Hepatocyte (in vitro differentiated cells): ENCODE measurements at regions not wholly inside any gene's neighbourhood (a gene's known extent, or its start where the extent isn't known, plus 50 kb on each side); places are given as distances from the start of the nearest gene placed in this dataset.

Experiments
- DNase-seq: peaks from one replicate; pipeline ENCODE4 v3.0.0-alpha.2; 2016; ENCODE audit warnings: low spot score
- H2AFZ ChIP-seq: fragments of 200-600 bp; sonication (generic); 2 replicates; pipeline ENCODE4 v1.6.0; 2016; ENCODE audit warnings: antibody characterized with exemption, mild to moderate bottlenecking
- H3K27ac ChIP-seq: fragments of 200-600 bp; sonication (generic); 2 replicates; pipeline ENCODE4 v1.5.1; 2016; ENCODE audit warnings: mild to moderate bottlenecking
- H3K27me3 ChIP-seq: fragments of 200-600 bp; sonication (generic); 2 replicates; pipeline ENCODE4 v1.6.1; 2016
- H3K36me3 ChIP-seq: fragments of 200-600 bp; sonication (generic); replicated peaks from 2 replicates; pipeline ENCODE4 v1.5.1; 2016; ENCODE audit warnings: low read depth; ENCODE audit not compliant: insufficient read depth
- H3K4me1 ChIP-seq: fragments of 200-600 bp; sonication (generic); 2 replicates; pipeline ENCODE4 v1.5.1; 2016; ENCODE audit warnings: mild to moderate bottlenecking, moderate library complexity; ENCODE audit not compliant: insufficient read depth
- H3K4me2 ChIP-seq: fragments of 200-600 bp; sonication (generic); 2 replicates; pipeline ENCODE4 v1.6.0; 2016
- H3K4me3 ChIP-seq: fragments of 200-600 bp; sonication (generic); 2 replicates; pipeline ENCODE4 v1.5.1; 2016; ENCODE audit warnings: mild to moderate bottlenecking
- H3K79me2 ChIP-seq: fragments of 200-600 bp; sonication (generic); 2 replicates; pipeline ENCODE4 v1.6.0; 2017; ENCODE audit warnings: mild to moderate bottlenecking
- H3K9me2 ChIP-seq: fragments of 200-600 bp; sonication (generic); replicated peaks from 2 replicates; pipeline ENCODE4 v1.6.0; 2017; ENCODE audit warnings: mild to moderate bottlenecking; ENCODE audit not compliant: insufficient read depth
- H3K9me3 ChIP-seq: fragments of 200-600 bp; sonication (generic); 2 replicates; pipeline ENCODE4 v1.5.1; 2016; ENCODE audit warnings: low read depth, mild to moderate bottlenecking
- H4K20me1 ChIP-seq: fragments of 200-600 bp; sonication (generic); 2 replicates; pipeline ENCODE4 v1.6.0; 2016; ENCODE audit warnings: mild to moderate bottlenecking; ENCODE audit not compliant: insufficient read depth, poor library complexity, severe bottlenecking
- CTCF ChIP-seq: fragments of 200-600 bp; sonication (generic); IDR thresholded peaks from 2 replicates; pipeline ENCODE4 v1.5.1; 2016; ENCODE audit warnings: antibody characterized with exemption, mild to moderate bottlenecking; ENCODE audit not compliant: poor library complexity
- EZH2 ChIP-seq: fragments of 200-600 bp; sonication (generic); IDR thresholded peaks from 2 replicates; pipeline ENCODE4 v1.6.1; 2016; ENCODE audit warnings: antibody characterized with exemption, mild to moderate bottlenecking, borderline replicate concordance
- EZH2phosphoT487 ChIP-seq: fragments of 200-600 bp; sonication (generic); IDR thresholded peaks from one replicate; pipeline ENCODE4 v1.6.1; 2018; ENCODE audit warnings: antibody characterized with exemption, mild to moderate bottlenecking, low read depth, moderate library complexity; ENCODE audit not compliant: unreplicated experiment, severe bottlenecking
- WGBS: methylation state at CpG from one replicate; pipeline ENCODE4 v1.1.6; 2016; ENCODE audit warnings: low lambda C conversion rate; ENCODE audit errors: missing lambda C conversion rate; 5-methylcytosine and 5-hydroxymethylcytosine counted together

- Histone ChIP-seq H4K20me1 (no peaks in the 10 kb centered on the region), H3K27ac (no peak overlapping the region), H3K9me3 (no peaks in the 10 kb centered on the region), H3K4me3 (no peak overlapping the region), H3K4me2 (no peak overlapping the region), H3K9me2 (no peaks in the 10 kb centered on the region), H3K36me3 (no peaks in the 10 kb centered on the region), H2AFZ (no peak overlapping the region), H3K4me1 (no peaks in the 10 kb centered on the region), H3K79me2 (no peaks in the 10 kb centered on the region), H3K27me3 (no peaks in the 10 kb centered on the region)
- no peak for DNase-seq
- no peak for TF ChIP-seq CTCF
- TF ChIP-seq EZH2phosphoT487: no peak
- TF ChIP-seq EZH2: no peak
- WGBS: 93% methylated on average over 6 of the region's 6 CpGs
These were observed 251.0 kb downstream of the PTPRU start for GRCh38 chr1:29487291-29487690.

GRCh38 chr1:29485096-29485925 lies 249.0 kb downstream of the PTPRU start:
- Histone ChIP-seq H3K79me2 (no peaks in the 10 kb centered on the region), H3K9me2 (no peaks in the 10 kb centered on the region), H3K4me1 (no peaks in the 10 kb centered on the region), H3K4me2 (no peak overlapping the region), H3K27me3 (no peaks in the 10 kb centered on the region), H3K36me3 (no peaks in the 10 kb centered on the region), H2AFZ (no peak overlapping the region), H3K27ac (no peak overlapping the region), H4K20me1 (no peaks in the 10 kb centered on the region), H3K9me3 (no peaks in the 10 kb centered on the region), H3K4me3 (no peak overlapping the region)
- DNase-seq: no peak
- TF ChIP-seq EZH2 (no peak), EZH2phosphoT487 (no peak), CTCF (no peak)
- WGBS: 80% methylated on average over 5 of the region's 5 CpGs

- Histone ChIP-seq H2AFZ (no peak overlapping the region), H3K27ac (no peak overlapping the region), H3K4me1 (no peaks in the 10 kb centered on the region), H3K27me3 (peaks cover 20% of the 10 kb centered on the region), H3K36me3 (no peaks in the 10 kb centered on the region), H3K79me2 (no peaks in the 10 kb centered on the region), H3K4me3 (no peak overlapping the region), H3K9me3 (no peaks in the 10 kb centered on the region), H3K9me2 (no peaks in the 10 kb centered on the region), H4K20me1 (no peaks in the 10 kb centered on the region), H3K4me2 (no peak overlapping the region)
- no peak for DNase-seq
- WGBS: 74% methylated on average over 6 of the region's 6 CpGs
- TF ChIP-seq CTCF (no peak), EZH2 (no peak), EZH2phosphoT487 (no peak)
These were observed 246.7 kb downstream of the PTPRU start for GRCh38 chr1:29482991-29483390.
